IMR-90 (cell line): ENCODE measurements at regions not wholly inside any gene's neighbourhood (a gene's known extent, or its start where the extent isn't known, plus 50 kb on each side); places are given as distances from the start of the nearest gene placed in this dataset.

Experiments used
- ATAC-seq: fragments of 200-7000 bp; cut with Tn5 transposase; 2 replicates; pipeline ENCODE4 v1.9.1; 2020; ENCODE audit warnings: low read depth, mild to moderate bottlenecking, moderate library complexity
- BruUV-seq: library from RNA; stranded (reverse); fragments of 400-500 nt; replicated peaks from 2 replicates; lab custom pipeline; 2021; lab: Mats Ljungman, UMichigan
- CTCF ChIA-PET: fragments of 300-600 bp; formaldehyde crosslinking; extraction: SDS; loops from one replicate; lab custom pipeline; 2021; ENCODE audit warnings: antibody characterized with exemption; lab: Yijun Ruan, JAX
- POLR2A ChIA-PET: fragments of 300-600 bp; sonication (Branson Sonifier 250); formaldehyde crosslinking; loops from one replicate; lab custom pipeline; 2022; ENCODE audit warnings: antibody characterized with exemption; ENCODE audit not compliant: unreplicated experiment; lab: Charles Lee
- DNase-seq: peaks from one replicate; pipeline ENCODE4 v3.0.0; 2013
- H2AFZ ChIP-seq: replicated peaks from 2 replicates; pipeline ENCODE3; 2013; ENCODE audit warnings: low read length, mild to moderate bottlenecking; ENCODE audit not compliant: poor library complexity
- H2AK5ac ChIP-seq: 2 replicates; pipeline ENCODE4 v1.6.1; 2013; ENCODE audit warnings: low read depth, low read length, inconsistent platforms
- H2AK9ac ChIP-seq: replicated peaks from 2 replicates; pipeline ENCODE3; 2013; ENCODE audit warnings: mild to moderate bottlenecking, low read depth, low read length, moderate library complexity; ENCODE audit not compliant: poor library complexity
- H2BK120ac ChIP-seq: 2 replicates; pipeline ENCODE4 v1.6.1; 2013; ENCODE audit warnings: low read depth, low read length, inconsistent platforms
- H2BK15ac ChIP-seq: 3 replicates; pipeline ENCODE4 v1.6.1; 2013; ENCODE audit warnings: low read depth, low read length, inconsistent platforms
- H2BK20ac ChIP-seq: 2 replicates; pipeline ENCODE4 v1.6.1; 2013; ENCODE audit warnings: low read depth, mild to moderate bottlenecking, inconsistent platforms, low read length, moderate library complexity
- H2BK5ac ChIP-seq: 2 replicates; pipeline ENCODE4 v1.6.1; 2013; ENCODE audit warnings: mild to moderate bottlenecking, low read depth, low read length, inconsistent platforms; ENCODE audit not compliant: poor library complexity, severe bottlenecking
- H3K14ac ChIP-seq: replicated peaks from 2 replicates; pipeline ENCODE4 v1.6.1; 2013; ENCODE audit warnings: low read depth, low read length, inconsistent platforms
- H3K18ac ChIP-seq: 2 replicates; pipeline ENCODE4 v1.6.1; 2013; ENCODE audit warnings: low read depth, low read length, control low read depth
- H3K23ac ChIP-seq: 2 replicates; pipeline ENCODE4 v1.6.1; 2013; ENCODE audit warnings: low read depth, low read length, inconsistent platforms
- H3K27ac ChIP-seq: 2 replicates; pipeline ENCODE4 v1.5.1; 2013; ENCODE audit warnings: mild to moderate bottlenecking, control low read depth, low read length; ENCODE audit not compliant: insufficient read depth
- H3K27me3 ChIP-seq: 2 replicates; pipeline ENCODE4 v1.6.1; 2013; ENCODE audit warnings: low read length; ENCODE audit not compliant: control insufficient read depth, insufficient read depth
- H3K36me3 ChIP-seq: 2 replicates; pipeline ENCODE4 v1.6.1; 2013; ENCODE audit warnings: low read length, mixed read lengths; ENCODE audit not compliant: control insufficient read depth, insufficient read depth
- H3K4ac ChIP-seq: 2 replicates; pipeline ENCODE4 v1.6.1; 2013; ENCODE audit warnings: low read depth, low read length, inconsistent platforms
- H3K4me1 ChIP-seq: 2 replicates; pipeline ENCODE4 v1.6.1; 2013; ENCODE audit warnings: low read length, mixed read lengths; ENCODE audit not compliant: control insufficient read depth, insufficient read depth
- H3K4me2 ChIP-seq: 2 replicates; pipeline ENCODE4 v1.6.1; 2013; ENCODE audit warnings: low read depth, mild to moderate bottlenecking, control low read depth, low read length, moderate library complexity
- H3K4me3 ChIP-seq: 2 replicates; pipeline ENCODE4 v1.5.1; 2013; ENCODE audit warnings: low read depth, mild to moderate bottlenecking, control low read depth, low read length, moderate library complexity; ENCODE audit not compliant: insufficient read depth
- H3K56ac ChIP-seq: 2 replicates; pipeline ENCODE4 v1.6.1; 2013; ENCODE audit warnings: low read length, inconsistent platforms; ENCODE audit not compliant: insufficient read depth; ENCODE audit errors: extremely low read depth
- H3K79me1 ChIP-seq, 2 experiments: 2 replicates each; pipeline ENCODE4 v1.6.1; 2013; ENCODE audit warnings: low read length in 2 of 2, inconsistent platforms in 1 of 2, low read depth in 1 of 2
- H3K9ac ChIP-seq: 2 replicates; pipeline ENCODE4 v1.6.1; 2013; ENCODE audit warnings: low read depth, low read length, control low read depth
- H3K9me1 ChIP-seq: 2 replicates; pipeline ENCODE4 v1.6.1; 2013; ENCODE audit warnings: low read length, inconsistent platforms; ENCODE audit not compliant: insufficient read depth
- H3K9me3 ChIP-seq: 2 replicates; pipeline ENCODE4 v1.6.1; 2013; ENCODE audit warnings: low read length; ENCODE audit not compliant: control insufficient read depth, insufficient read depth
- H4K20me1 ChIP-seq: 2 replicates; pipeline ENCODE4 v1.6.1; 2013; ENCODE audit warnings: low read length, inconsistent platforms; ENCODE audit not compliant: insufficient read depth
- H4K5ac ChIP-seq: 2 replicates; pipeline ENCODE4 v1.6.1; 2013; ENCODE audit warnings: mild to moderate bottlenecking, low read depth, low read length, control low read depth
- H4K8ac ChIP-seq, 2 experiments: 2 replicates each; pipeline ENCODE4 v1.6.1; 2013; ENCODE audit warnings: low read depth in 2 of 2, low read length in 2 of 2, control low read depth in 1 of 2, inconsistent platforms in 1 of 2
- H4K91ac ChIP-seq: 2 replicates; pipeline ENCODE4 v1.6.1; 2013; ENCODE audit warnings: low read depth, low read length, inconsistent platforms; ENCODE audit not compliant: insufficient read depth
- CEBPB ChIP-seq: IDR thresholded peaks from 2 replicates; pipeline ENCODE4 v1.6.1; 2012; ENCODE audit warnings: low read depth, low read length, improper control_type of control experiment
- MAZ ChIP-seq: IDR thresholded peaks from 2 replicates; pipeline ENCODE4 v1.6.1; 2012; ENCODE audit warnings: low read depth, mild to moderate bottlenecking, low read length, improper control_type of control experiment, moderate library complexity, borderline replicate concordance
- WGBS, 2 experiments: methylation state at CpG; one replicate each; pipeline versions ENCODE4 v1.1.5 to v1.1.7; 2013; ENCODE audit warnings: missing lambda C conversion rate in 2 of 2; ENCODE audit not compliant: insufficient read length in 1 of 2; ENCODE audit errors: extremely low coverage in 2 of 2; 5-methylcytosine and 5-hydroxymethylcytosine counted together
- dilution Hi-C: fragments of 300-500 bp; cut with HindIII; formaldehyde crosslinking; loops from one replicate; pipeline ENCODE4 v1.14.3; 2018; ENCODE audit warnings: low sequenced_read_pairs; ENCODE audit not compliant: unreplicated experiment
- in situ Hi-C: fragments of 300-500 bp; cut with MboI; formaldehyde crosslinking; loops from 3 replicates; pipeline ENCODE4 v1.14.3; 2019; ENCODE audit warnings: low sequenced_read_pairs, inconsistent platforms, mixed read lengths
- intact Hi-C: fragments of 100-400 bp; cut with micrococcal nuclease; formaldehyde crosslinking; loops from 2 replicates; pipeline ENCODE4 v1.10.0; 2022
- TF ChIP-seq, protein P1 (sequence below): fragments of 150-350 bp; IDR thresholded peaks from 2 replicates; pipeline ENCODE4 v1.6.1; 2016; ENCODE audit warnings: low read depth, mild to moderate bottlenecking, low read length, moderate library complexity, borderline replicate concordance
- TF ChIP-seq, protein P2 (sequence below): fragments of 150-350 bp; IDR thresholded peaks from 2 replicates; pipeline ENCODE4 v1.6.1; 2017; ENCODE audit warnings: mild to moderate bottlenecking, antibody characterized with exemption, low read length, low read depth

DNA sequence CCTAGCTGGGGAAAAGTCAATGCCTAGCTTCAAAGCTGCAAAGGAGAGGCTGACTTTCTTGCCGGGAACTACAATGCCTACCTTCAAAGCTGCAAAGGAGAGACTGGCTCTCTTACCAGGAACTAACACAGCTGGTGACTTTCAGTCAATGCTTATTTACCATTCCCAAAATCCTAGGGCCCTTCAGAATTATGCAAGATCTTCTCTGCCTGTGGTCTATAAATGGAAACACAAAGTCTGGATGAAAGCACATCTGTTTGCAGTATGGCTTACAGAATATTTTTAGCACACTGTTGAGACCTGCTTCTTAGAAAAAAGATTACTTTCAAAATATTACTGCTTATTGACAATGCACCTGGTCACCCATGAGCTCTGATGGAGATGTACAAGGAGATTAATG, 259.4 kb downstream of the PLK2 start:
- no peaks in the 10 kb centered on the region for H3K79me1 ChIP-seq
- no peaks in the 10 kb centered on the region for H3K36me3 ChIP-seq
- ATAC-seq = no peak
- no peak overlapping the region for H3K27ac ChIP-seq
- no peak overlapping the region for H2AK5ac ChIP-seq
- no CpG with 5 or more reads among the region's 1 CpG for WGBS, 2 experiments
- H4K91ac ChIP-seq = no peak overlapping the region
- TF ChIP-seq CEBPB = no peak
- TF ChIP-seq, protein P1, sequence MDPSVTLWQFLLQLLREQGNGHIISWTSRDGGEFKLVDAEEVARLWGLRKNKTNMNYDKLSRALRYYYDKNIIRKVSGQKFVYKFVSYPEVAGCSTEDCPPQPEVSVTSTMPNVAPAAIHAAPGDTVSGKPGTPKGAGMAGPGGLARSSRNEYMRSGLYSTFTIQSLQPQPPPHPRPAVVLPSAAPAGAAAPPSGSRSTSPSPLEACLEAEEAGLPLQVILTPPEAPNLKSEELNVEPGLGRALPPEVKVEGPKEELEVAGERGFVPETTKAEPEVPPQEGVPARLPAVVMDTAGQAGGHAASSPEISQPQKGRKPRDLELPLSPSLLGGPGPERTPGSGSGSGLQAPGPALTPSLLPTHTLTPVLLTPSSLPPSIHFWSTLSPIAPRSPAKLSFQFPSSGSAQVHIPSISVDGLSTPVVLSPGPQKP = no peak
- TF ChIP-seq MAZ = no peak
- TF ChIP-seq, protein P2, sequence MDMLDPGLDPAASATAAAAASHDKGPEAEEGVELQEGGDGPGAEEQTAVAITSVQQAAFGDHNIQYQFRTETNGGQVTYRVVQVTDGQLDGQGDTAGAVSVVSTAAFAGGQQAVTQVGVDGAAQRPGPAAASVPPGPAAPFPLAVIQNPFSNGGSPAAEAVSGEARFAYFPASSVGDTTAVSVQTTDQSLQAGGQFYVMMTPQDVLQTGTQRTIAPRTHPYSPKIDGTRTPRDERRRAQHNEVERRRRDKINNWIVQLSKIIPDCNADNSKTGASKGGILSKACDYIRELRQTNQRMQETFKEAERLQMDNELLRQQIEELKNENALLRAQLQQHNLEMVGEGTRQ = no peak
- no peak overlapping the region for H4K5ac ChIP-seq
- ChIA-PET POLR2A (no interaction called here), CTCF (interaction anchor here (2.8 kb wide), 1 partner anchor 9 kb away, joined by 6 read pairs; no protein-coding TSS in a partner anchor)
- no peak overlapping the region for H3K4ac ChIP-seq
- no peak overlapping the region for H4K8ac ChIP-seq
- no peak for DNase-seq
- no peak overlapping the region for H2BK5ac ChIP-seq
- no peak overlapping the region for H2BK20ac ChIP-seq
- H2BK15ac ChIP-seq = no peak overlapping the region
- no peak overlapping the region for H3K56ac ChIP-seq
- H3K14ac ChIP-seq = no peak overlapping the region
- no peaks in the 10 kb centered on the region for H3K27me3 ChIP-seq
- dilution Hi-C loops = no loop called here
- H3K4me2 ChIP-seq = no peak overlapping the region
- H3K9me1 ChIP-seq = no peaks in the 10 kb centered on the region
- no peak overlapping the region for H3K18ac ChIP-seq
- H4K20me1 ChIP-seq = no peaks in the 10 kb centered on the region
- H2BK120ac ChIP-seq = no peak overlapping the region
- no peak overlapping the region for H3K23ac ChIP-seq
- intact Hi-C loops = no loop called here
- BruUV-seq = no TSS peak
- no peak overlapping the region for H2AK9ac ChIP-seq
- H2AFZ ChIP-seq = no peak overlapping the region
- peaks cover 1% of the 10 kb centered on the region; the same call in 1 of the 2 replicates for H3K4me1 ChIP-seq
- H3K9me3 ChIP-seq = no peaks in the 10 kb centered on the region
- H3K4me3 ChIP-seq = no peak overlapping the region
- in situ Hi-C loops = no loop called here
- H3K9ac ChIP-seq = no peak overlapping the region
